K562 (cell line): ENCODE measurements at regions not wholly inside any gene's neighbourhood (a gene's known extent, or its start where the extent isn't known, plus 50 kb on each side); places are given as distances from the start of the nearest gene placed in this dataset.

Experiments used
- ATAC-seq: fragments of 200-7000 bp; cut with Tn5 transposase; 3 replicates; pipeline ENCODE4 v1.9.1; 2020; ENCODE audit warnings: moderate library complexity
- BruUV-seq: library from RNA; stranded (reverse); fragments of 400-500 nt; replicated peaks from 2 replicates; lab custom pipeline; 2021; lab: Mats Ljungman, UMichigan
- CTCF ChIA-PET: fragments of 300-600 bp; formaldehyde crosslinking; extraction: SDS; loops from one replicate; lab custom pipeline; 2021; ENCODE audit warnings: low intra/inter-chr PET ratio; lab: Yijun Ruan, JAX
- POLR2A ChIA-PET: fragments of 300-600, 350-650 bp; sonication (Branson Sonifier 250); formaldehyde crosslinking; extraction: SDS; loops from one replicate; lab custom pipeline; 2021; ENCODE audit warnings: antibody characterized with exemption, inconsistent platforms; lab: Yijun Ruan, JAX
- DNase-seq, 4 experiments: peaks; one replicate each; pipeline versions ENCODE4 v3.0.0 to v3.0.0-alpha.2; 2011 to 2018; ENCODE audit warnings: low spot score in 3 of 4, mixed read lengths in 3 of 4; ENCODE audit errors: extremely low read depth in 1 of 4
- FAIRE-seq: peaks from 2 replicates; lab custom pipeline; 2011; peaks lifted over from hg19 to GRCh38; lab: Jason Lieb, UNC
- H2AFZ ChIP-seq: 2 replicates; pipeline ENCODE4 v1.6.0; 2011; ENCODE audit warnings: low read depth, low read length, control low read depth, inconsistent platforms
- H3K27ac ChIP-seq: fragments of 200-600 bp; 3 replicates; pipeline ENCODE4 v1.8.0; 2011; ENCODE audit warnings: low read depth, mild to moderate bottlenecking, control low read depth, inconsistent platforms, low read length, moderate library complexity, mixed read lengths; ENCODE audit errors: extremely low read depth
- H3K27me3 ChIP-seq, 2 experiments: fragments of 300-600 bp in 1 of 2; 2 replicates in 1 of 2; 3 replicates in 1 of 2; pipeline versions ENCODE4 v1.6.0 to v1.8.0; 2011; ENCODE audit warnings: inconsistent platforms in 2 of 2, low read length in 2 of 2, mild to moderate bottlenecking in 1 of 2, mixed read lengths in 1 of 2, moderate library complexity in 1 of 2; ENCODE audit not compliant: control insufficient read depth in 2 of 2, insufficient read depth in 2 of 2
- H3K36me3 ChIP-seq: fragments of 300-600 bp; 3 replicates; pipeline ENCODE4 v1.8.0; 2011; ENCODE audit warnings: mild to moderate bottlenecking, low read length, inconsistent platforms; ENCODE audit not compliant: control insufficient read depth, insufficient read depth
- H3K4me1 ChIP-seq, 2 experiments: fragments of 200-600 bp in 1 of 2; replicated peaks in 1 of 2; 2 replicates in 1 of 2; 3 replicates in 1 of 2; pipeline versions ENCODE4 v1.5.1 to v1.8.0; 2011; ENCODE audit warnings: inconsistent platforms in 2 of 2, low read length in 2 of 2, mild to moderate bottlenecking in 1 of 2, mixed read lengths in 1 of 2, moderate library complexity in 1 of 2; ENCODE audit not compliant: control insufficient read depth in 2 of 2, insufficient read depth in 2 of 2
- H3K4me2 ChIP-seq: 2 replicates; pipeline ENCODE4 v1.6.1; 2011; ENCODE audit warnings: low read length, control low read depth, inconsistent platforms, mixed read lengths; ENCODE audit not compliant: insufficient read depth
- H3K4me3 ChIP-seq: fragments of 200-600 bp; sonication (generic), shearing (Covaris generic); 2 replicates; pipeline ENCODE4 v1.5.1; 2016; ENCODE audit warnings: control low read depth, inconsistent platforms
- H3K79me2 ChIP-seq: fragments of 200-600 bp; 3 replicates; pipeline ENCODE4 v1.8.0; 2011; ENCODE audit warnings: low read length, inconsistent platforms; ENCODE audit not compliant: control insufficient read depth, insufficient read depth
- H3K9ac ChIP-seq, 2 experiments: 2 replicates each; pipeline versions ENCODE4 v1.6.0 to v1.6.1; 2011; ENCODE audit warnings: low read depth in 2 of 2, low read length in 2 of 2, control low read depth in 1 of 2, inconsistent platforms in 1 of 2, mild to moderate bottlenecking in 1 of 2, mixed read lengths in 1 of 2; ENCODE audit not compliant: insufficient read depth in 1 of 2
- H3K9me1 ChIP-seq: one replicate; pipeline ENCODE4 v1.6.0; 2011; ENCODE audit warnings: inconsistent platforms, mild to moderate bottlenecking, low read length, moderate library complexity; ENCODE audit not compliant: control insufficient read depth, insufficient read depth
- H3K9me3 ChIP-seq: replicated peaks from 2 replicates; pipeline ENCODE4 v1.5.1; 2011; ENCODE audit warnings: low read depth, low read length, inconsistent platforms; ENCODE audit not compliant: control insufficient read depth, insufficient read depth
- H4K20me1 ChIP-seq: replicated peaks from 2 replicates; pipeline ENCODE4 v1.6.1; 2011; ENCODE audit warnings: low read length, inconsistent platforms, mixed read lengths; ENCODE audit not compliant: control insufficient read depth, insufficient read depth
- ATF7 ChIP-seq: fragments of 450-650 bp; IDR thresholded peaks from 2 replicates; pipeline ENCODE4 v1.7.1; 2014; ENCODE audit warnings: mild to moderate bottlenecking, moderate library complexity
- BDP1 ChIP-seq: IDR thresholded peaks from 3 replicates; pipeline ENCODE4 v1.6.1; 2011; ENCODE audit not compliant: insufficient read length, insufficient read depth
- CREBBP ChIP-seq: IDR thresholded peaks from one replicate; pipeline ENCODE4 v1.6.1; 2012; ENCODE audit warnings: low read depth, mild to moderate bottlenecking, control low read depth, inconsistent platforms, low read length
- ERF ChIP-seq: fragments of 450-650 bp; formaldehyde crosslinking; IDR thresholded peaks from 2 replicates; pipeline ENCODE4 v1.4.0; 2020; ENCODE audit warnings: mild to moderate bottlenecking, mixed read lengths
- FOSL1 ChIP-seq: fragments of 200-800 bp; sonication (Bioruptor generic); conservative IDR thresholded peaks from 2 replicates; pipeline ENCODE4 v1.6.1; 2016; ENCODE audit warnings: missing genetic modification characterization, missing compliant biosample characterization
- HNRNPUL1 ChIP-seq: fragments of 200-400 bp; formaldehyde crosslinking; IDR thresholded peaks from 2 replicates; pipeline ENCODE4 v1.6.1; 2017; ENCODE audit warnings: low read length
- MCM7 ChIP-seq, 2 experiments: fragments of 450-650 bp; IDR thresholded peaks; 2 replicates each; pipeline ENCODE4 v1.6.1; 2016 to 2018
- PHF8 ChIP-seq: fragments of 200-600 bp; sonication (generic); IDR thresholded peaks from 2 replicates; pipeline ENCODE4 v1.6.1; 2012; ENCODE audit warnings: mixed run types, mild to moderate bottlenecking, inconsistent platforms, low read length, moderate library complexity, borderline replicate concordance
- RAD51 ChIP-seq: fragments of 450-650 bp; IDR thresholded peaks from 2 replicates; pipeline ENCODE4 v1.7.1; 2016; ENCODE audit warnings: low read depth, mild to moderate bottlenecking, borderline replicate concordance
- SMAD4 ChIP-seq: fragments of 250-450 bp; sonication (Bioruptor Pico); conservative IDR thresholded peaks from 2 replicates; pipeline ENCODE4 v1.8.0; 2021; ENCODE audit warnings: inconsistent platforms, mild to moderate bottlenecking, moderate library complexity
- SMARCA4 ChIP-seq: fragments of 450-650 bp; IDR thresholded peaks from 2 replicates; pipeline ENCODE4 v1.6.1; 2016
- STAG1 ChIP-seq: sonication (generic); formaldehyde crosslinking; IDR thresholded peaks from 2 replicates; pipeline ENCODE4 v1.5.0; 2020; ENCODE audit warnings: missing genetic modification reagents, borderline replicate concordance
- TAL1 ChIP-seq: fragments of 450-650 bp; IDR thresholded peaks from 2 replicates; pipeline ENCODE4 v1.6.1; 2016; ENCODE audit warnings: mild to moderate bottlenecking
- ZNF586 ChIP-seq: fragments of 450-650 bp; formaldehyde crosslinking; conservative IDR thresholded peaks from 2 replicates; pipeline ENCODE4 v1.4.0; 2020; ENCODE audit warnings: mild to moderate bottlenecking, moderate library complexity
- ZNF76 ChIP-seq: fragments of 250-450 bp; sonication (Bioruptor Pico); IDR thresholded peaks from 2 replicates; pipeline ENCODE4 v1.4.0; 2020; ENCODE audit warnings: mild to moderate bottlenecking, moderate library complexity, borderline replicate concordance
- WGBS: fragments of 100-300 bp; shearing (Covaris generic); methylation state at CpG from one replicate; pipeline ENCODE4 v1.1.6; 2016; ENCODE audit warnings: low coverage, mixed read lengths; ENCODE audit not compliant: insufficient coverage; ENCODE audit errors: missing lambda C conversion rate; 5-methylcytosine and 5-hydroxymethylcytosine counted together
- in situ Hi-C: fragments of 300-500 bp; cut with MboI; formaldehyde crosslinking; loops from 4 replicates; pipeline ENCODE4 v1.15.0; 2018; ENCODE audit warnings: inconsistent platforms, mixed read lengths
- intact Hi-C: fragments of 100-400 bp; cut with micrococcal nuclease; formaldehyde crosslinking; loops from 2 replicates; pipeline ENCODE4 v1.14.2; 2022
- TF ChIP-seq, protein P1 (sequence below): fragments of 250-450 bp; sonication (Bioruptor Pico); IDR thresholded peaks from 2 replicates; pipeline ENCODE4 v1.5.0; 2022; ENCODE audit warnings: mild to moderate bottlenecking
- TF ChIP-seq, protein P2 (sequence below): sonication (generic); formaldehyde crosslinking; IDR thresholded peaks from 2 replicates; pipeline ENCODE4 v1.8.1; 2023; ENCODE audit warnings: missing genetic modification reagents, mild to moderate bottlenecking, borderline replicate concordance

DNA sequence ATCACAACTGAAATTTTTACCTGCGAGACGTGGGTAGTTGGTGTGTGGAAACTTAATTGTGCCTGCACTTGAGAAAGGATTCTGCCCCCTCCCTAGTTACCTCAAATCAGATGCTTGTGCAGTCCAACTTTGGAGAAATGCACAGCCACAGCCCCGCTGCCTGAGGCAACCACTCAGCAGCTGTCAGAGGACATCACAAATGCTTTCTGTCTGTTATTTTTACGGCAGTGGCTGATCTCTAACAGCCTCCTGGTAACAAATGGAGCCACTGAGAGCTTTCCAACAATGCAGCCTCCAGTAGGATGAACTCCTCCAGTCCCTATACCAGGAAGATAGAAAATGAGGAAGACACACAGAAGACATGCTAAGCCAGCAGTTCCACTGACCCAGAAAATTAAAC, 712.2 kb upstream of the GHITM start:
- FAIRE-seq, result no peak
- Histone ChIP-seq H3K9ac (no peak overlapping the region), H3K27me3 (no peaks in the 10 kb centered on the region), H3K4me1 (no peaks in the 10 kb centered on the region), H4K20me1 (no peaks in the 10 kb centered on the region), H3K79me2 (no peaks in the 10 kb centered on the region), H3K27ac (no peak overlapping the region), H3K9me1 (no peaks in the 10 kb centered on the region), H3K4me3 (no peak overlapping the region), H3K36me3 (no peaks in the 10 kb centered on the region), H3K4me2 (no peak overlapping the region), H3K9me3 (0 out of 2 replicates have a peak, but pooled peaks cover 2% of the 10 kb centered on the region), H2AFZ (no peak overlapping the region)
- BruUV-seq, result no TSS peak
- in situ Hi-C loops (no loop called here), intact Hi-C loops (no loop called here)
- 2% methylated on average over 4 of the region's 4 CpGs for WGBS
- DNase-seq, result no peak
- TF ChIP-seq BDP1 (no peak), CREBBP (no peak), TAL1 (no peak), HNRNPUL1 (no peak), MCM7 (IDR thresholded peaks at IDR 0.05) (no peak), PHF8 (no peak), STAG1 (CRISPR knock-in tag) (no peak), SMAD4 (no peak), RAD51 (no peak), FOSL1 (tag) (no peak), ZNF76 (CRISPR knock-in tag) (no peak), ERF (no peak), ZNF586 (CRISPR knock-in tag) (no peak), ATF7 (no peak), SMARCA4 (no peak)
- TF ChIP-seq, protein P1, sequence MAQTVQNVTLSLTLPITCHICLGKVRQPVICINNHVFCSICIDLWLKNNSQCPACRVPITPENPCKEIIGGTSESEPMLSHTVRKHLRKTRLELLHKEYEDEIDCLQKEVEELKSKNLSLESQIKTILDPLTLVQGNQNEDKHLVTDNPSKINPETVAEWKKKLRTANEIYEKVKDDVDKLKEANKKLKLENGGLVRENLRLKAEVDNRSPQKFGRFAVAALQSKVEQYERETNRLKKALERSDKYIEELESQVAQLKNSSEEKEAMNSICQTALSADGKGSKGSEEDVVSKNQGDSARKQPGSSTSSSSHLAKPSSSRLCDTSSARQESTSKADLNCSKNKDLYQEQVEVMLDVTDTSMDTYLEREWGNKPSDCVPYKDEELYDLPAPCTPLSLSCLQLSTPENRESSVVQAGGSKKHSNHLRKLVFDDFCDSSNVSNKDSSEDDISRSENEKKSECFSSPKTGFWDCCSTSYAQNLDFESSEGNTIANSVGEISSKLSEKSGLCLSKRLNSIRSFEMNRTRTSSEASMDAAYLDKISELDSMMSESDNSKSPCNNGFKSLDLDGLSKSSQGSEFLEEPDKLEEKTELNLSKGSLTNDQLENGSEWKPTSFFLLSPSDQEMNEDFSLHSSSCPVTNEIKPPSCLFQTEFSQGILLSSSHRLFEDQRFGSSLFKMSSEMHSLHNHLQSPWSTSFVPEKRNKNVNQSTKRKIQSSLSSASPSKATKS, result no peak
- TF ChIP-seq, protein P2, sequence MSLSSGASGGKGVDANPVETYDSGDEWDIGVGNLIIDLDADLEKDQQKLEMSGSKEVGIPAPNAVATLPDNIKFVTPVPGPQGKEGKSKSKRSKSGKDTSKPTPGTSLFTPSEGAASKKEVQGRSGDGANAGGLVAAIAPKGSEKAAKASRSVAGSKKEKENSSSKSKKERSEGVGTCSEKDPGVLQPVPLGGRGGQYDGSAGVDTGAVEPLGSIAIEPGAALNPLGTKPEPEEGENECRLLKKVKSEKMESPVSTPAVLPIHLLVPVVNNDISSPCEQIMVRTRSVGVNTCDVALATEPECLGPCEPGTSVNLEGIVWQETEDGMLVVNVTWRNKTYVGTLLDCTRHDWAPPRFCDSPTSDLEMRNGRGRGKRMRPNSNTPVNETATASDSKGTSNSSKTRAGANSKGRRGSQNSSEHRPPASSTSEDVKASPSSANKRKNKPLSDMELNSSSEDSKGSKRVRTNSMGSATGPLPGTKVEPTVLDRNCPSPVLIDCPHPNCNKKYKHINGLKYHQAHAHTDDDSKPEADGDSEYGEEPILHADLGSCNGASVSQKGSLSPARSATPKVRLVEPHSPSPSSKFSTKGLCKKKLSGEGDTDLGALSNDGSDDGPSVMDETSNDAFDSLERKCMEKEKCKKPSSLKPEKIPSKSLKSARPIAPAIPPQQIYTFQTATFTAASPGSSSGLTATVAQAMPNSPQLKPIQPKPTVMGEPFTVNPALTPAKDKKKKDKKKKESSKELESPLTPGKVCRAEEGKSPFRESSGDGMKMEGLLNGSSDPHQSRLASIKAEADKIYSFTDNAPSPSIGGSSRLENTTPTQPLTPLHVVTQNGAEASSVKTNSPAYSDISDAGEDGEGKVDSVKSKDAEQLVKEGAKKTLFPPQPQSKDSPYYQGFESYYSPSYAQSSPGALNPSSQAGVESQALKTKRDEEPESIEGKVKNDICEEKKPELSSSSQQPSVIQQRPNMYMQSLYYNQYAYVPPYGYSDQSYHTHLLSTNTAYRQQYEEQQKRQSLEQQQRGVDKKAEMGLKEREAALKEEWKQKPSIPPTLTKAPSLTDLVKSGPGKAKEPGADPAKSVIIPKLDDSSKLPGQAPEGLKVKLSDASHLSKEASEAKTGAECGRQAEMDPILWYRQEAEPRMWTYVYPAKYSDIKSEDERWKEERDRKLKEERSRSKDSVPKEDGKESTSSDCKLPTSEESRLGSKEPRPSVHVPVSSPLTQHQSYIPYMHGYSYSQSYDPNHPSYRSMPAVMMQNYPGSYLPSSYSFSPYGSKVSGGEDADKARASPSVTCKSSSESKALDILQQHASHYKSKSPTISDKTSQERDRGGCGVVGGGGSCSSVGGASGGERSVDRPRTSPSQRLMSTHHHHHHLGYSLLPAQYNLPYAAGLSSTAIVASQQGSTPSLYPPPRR (CRISPR knock-in tag), result no peak
- ATAC-seq, result no peak
- ChIA-PET POLR2A (no interaction called here), CTCF (no interaction called here)
